H1 (cell line): ENCODE measurements at regions not wholly inside any gene's neighbourhood (a gene's known extent, or its start where the extent isn't known, plus 50 kb on each side); places are given as distances from the start of the nearest gene placed in this dataset.

ENCODE experiments used
- MAFK ChIP-seq: IDR thresholded peaks from 2 replicates; pipeline ENCODE4 v1.6.1; 2012; ENCODE audit warnings: low read depth, mild to moderate bottlenecking, improper control_type of control experiment, low read length
- POU5F1 ChIP-seq: IDR thresholded peaks from 2 replicates; pipeline ENCODE4 v1.6.1; 2011; ENCODE audit warnings: low read depth, mild to moderate bottlenecking, low read length, moderate library complexity

GRCh38 chr1:244322181-244322580 is 129.5 kb downstream of the ADSS2 start (continued):
- TF ChIP-seq MAFK, result no peak
- no peak for TF ChIP-seq POU5F1
- TF ChIP-seq, all 59 proteins: peak for 0
